ENCODE measurements at regions not wholly inside any gene's neighbourhood (a gene's known extent, or its start where the extent isn't known, plus 50 kb on each side); places are given as distances from the start of the nearest gene placed in this dataset.
A peak's percentile ranks its signal among the peaks of the same experiment; 100 is the strongest.

- TF ChIP-seq CTCF (conservative IDR thresholded peaks at IDR 0.05; ENCODE audit: low read depth, low read length) = no peak
- no peak for DNase-seq (ENCODE audit: low read depth)
- H3K4me3 ChIP-seq (ENCODE audit: low read length) = no peak overlapping the region
Measured at GRCh38 chr2:6337472-6337820, 528.3 kb downstream of the CMPK2 start.

GRCh38 chr2:6341588-6342129 is 524.0 kb downstream of the CMPK2 start:
- no peak for TF ChIP-seq CTCF (conservative IDR thresholded peaks at IDR 0.05; ENCODE audit: low read depth, low read length)
- DNase-seq (ENCODE audit: low read depth) = no peak
- no peak overlapping the region for H3K4me3 ChIP-seq (ENCODE audit: low read length)

GRCh38 chr2:6342273-6342920 is 523.3 kb downstream of the CMPK2 start:
- DNase-seq (ENCODE audit: low read depth) = no peak
- TF ChIP-seq CTCF (conservative IDR thresholded peaks at IDR 0.05; ENCODE audit: low read depth, low read length) = no peak

GRCh38 chr2:6343076-6343475 is 522.6 kb downstream of the CMPK2 start:
- H3K4me3 ChIP-seq (ENCODE audit: low read length) = no peak overlapping the region
- DNase-seq (ENCODE audit: low read depth) = no peak
- no peak for TF ChIP-seq CTCF (conservative IDR thresholded peaks at IDR 0.05; ENCODE audit: low read depth, low read length)

More at GRCh38 chr2:6342273-6342920, 523.3 kb downstream of the CMPK2 start:
- H3K4me3 ChIP-seq (ENCODE audit: low read length) = no peak overlapping the region

- DNase-seq (ENCODE audit: low read depth) = no peak
- no peak for TF ChIP-seq CTCF (conservative IDR thresholded peaks at IDR 0.05; ENCODE audit: low read depth, low read length)
Measured at GRCh38 chr2:6352247-6352646, 513.5 kb downstream of the CMPK2 start.

GRCh38 chr2:6352906-6353515 is 512.7 kb downstream of the CMPK2 start:
- H3K4me3 ChIP-seq (ENCODE audit: low read length) = no peak overlapping the region
- DNase-seq (ENCODE audit: low read depth) = no peak
- peak; percentile 91 for TF ChIP-seq CTCF (conservative IDR thresholded peaks at IDR 0.05; ENCODE audit: low read depth, low read length)

More at GRCh38 chr2:6352247-6352646, 513.5 kb downstream of the CMPK2 start:
- H3K4me3 ChIP-seq (ENCODE audit: low read length) = no peak overlapping the region

- no peak for DNase-seq (ENCODE audit: low read depth)
- H3K4me3 ChIP-seq (ENCODE audit: low read length) = no peak overlapping the region
- TF ChIP-seq CTCF (conservative IDR thresholded peaks at IDR 0.05; ENCODE audit: low read depth, low read length) = no peak
Measured at GRCh38 chr2:6353669-6354068, 512.0 kb downstream of the CMPK2 start.

Data from retinal pigment epithelial cell (primary cell).